ENCODE measurements at regions not wholly inside any gene's neighbourhood (a gene's known extent, or its start where the extent isn't known, plus 50 kb on each side); places are given as distances from the start of the nearest gene placed in this dataset.

DNA sequence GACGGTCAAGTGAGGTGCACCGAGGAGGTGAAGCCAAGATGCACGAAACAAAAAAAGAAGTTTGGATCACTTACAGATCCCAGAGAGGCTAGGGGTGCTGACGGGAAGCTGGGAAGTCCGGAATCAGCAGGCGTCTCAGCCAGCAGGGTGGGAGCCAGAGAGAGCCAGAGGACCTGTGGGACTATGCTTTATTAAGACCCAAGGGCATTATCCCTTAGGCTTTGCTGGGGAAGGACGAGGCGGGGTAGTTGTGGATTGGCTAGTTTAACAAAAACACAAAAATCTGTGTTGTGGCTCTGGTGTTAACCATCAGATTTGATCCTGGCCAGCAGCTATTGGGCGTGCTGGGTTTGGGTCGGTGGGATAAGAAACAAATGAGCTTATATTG lies 427.1 kb downstream of the DYNC2H1 start:
- no peaks in the 10 kb centered on the region for H3K9me3 ChIP-seq (replicated peaks; ENCODE audit: control insufficient read depth, insufficient read depth, low read length)
- CTCF ChIA-PET, result interaction anchor here (1.4 to 4.9 kb wide), 10 partner anchors 11 to 211 kb away, joined by 3 to 48 read pairs (median 5); no protein-coding TSS in a partner anchor
- FAIRE-seq (no peak), DNase-seq (ENCODE audit: low read depth, low spot score) (no peak)
- H3K27ac ChIP-seq (ENCODE audit: insufficient read depth, low read depth, low read length), result no peak overlapping the region
- POLR2A ChIA-PET, result no interaction called here
- TF ChIP-seq GATA2 (IDR thresholded peaks at IDR 0.05; ENCODE audit: insufficient read depth, insufficient read length, low read depth, low read length) (no peak), FOS (IDR thresholded peaks at IDR 0.05; ENCODE audit: borderline replicate concordance, insufficient read depth, low read length) (no peak), MYC (IDR thresholded peaks at IDR 0.05; ENCODE audit: low read depth, low read length) (no peak)
- no TSS peak for BruUV-seq (replicated peaks)
- no peak overlapping the region for H3K9ac ChIP-seq (replicated peaks; ENCODE audit: extremely low read depth, insufficient read depth, low read length)
- H3K9me1 ChIP-seq (replicated peaks; ENCODE audit: control insufficient read depth, extremely low read depth, insufficient read depth, low read length), result no peaks in the 10 kb centered on the region
- peaks cover 21% of the 10 kb centered on the region for H3K4me1 ChIP-seq (ENCODE audit: control insufficient read depth, extremely low read depth, insufficient read depth, low read length)
- no peaks in the 10 kb centered on the region for H3K27me3 ChIP-seq (ENCODE audit: control insufficient read depth in 2 of 2, insufficient read depth in 2 of 2, low read length in 2 of 2)
- no peak overlapping the region for H3K4me3 ChIP-seq (replicated peaks in 1 of 3; ENCODE audit: insufficient read depth in 1 of 3, low read depth in 1 of 3, low read length in 3 of 3)
- intact Hi-C loops (cut with micrococcal nuclease), result loop anchor here (5.0 to 10.0 kb wide), 3 partner anchors 334 to 732 kb away; no protein-coding TSS in a partner anchor
- no peak overlapping the region for H3K4me2 ChIP-seq (ENCODE audit: insufficient read depth, low read length)
- dilution Hi-C loops (cut with MboI; ENCODE audit: extremely low pct_ligation_motif_present, low sequenced_read_pairs), result no loop called here
- no peak overlapping the region for H2AFZ ChIP-seq (ENCODE audit: low read depth, low read length)
- H3K36me3 ChIP-seq (ENCODE audit: control insufficient read depth in 2 of 2, extremely low read depth in 1 of 2, insufficient read depth in 2 of 2, low read length in 2 of 2), result no peaks in the 10 kb centered on the region
- H3K79me2 ChIP-seq (ENCODE audit: control insufficient read depth, insufficient read depth, low read length), result no peaks in the 10 kb centered on the region
- H4K20me1 ChIP-seq (replicated peaks; ENCODE audit: control insufficient read depth, extremely low read depth, insufficient read depth, low read length), result no peaks in the 10 kb centered on the region

DNA sequence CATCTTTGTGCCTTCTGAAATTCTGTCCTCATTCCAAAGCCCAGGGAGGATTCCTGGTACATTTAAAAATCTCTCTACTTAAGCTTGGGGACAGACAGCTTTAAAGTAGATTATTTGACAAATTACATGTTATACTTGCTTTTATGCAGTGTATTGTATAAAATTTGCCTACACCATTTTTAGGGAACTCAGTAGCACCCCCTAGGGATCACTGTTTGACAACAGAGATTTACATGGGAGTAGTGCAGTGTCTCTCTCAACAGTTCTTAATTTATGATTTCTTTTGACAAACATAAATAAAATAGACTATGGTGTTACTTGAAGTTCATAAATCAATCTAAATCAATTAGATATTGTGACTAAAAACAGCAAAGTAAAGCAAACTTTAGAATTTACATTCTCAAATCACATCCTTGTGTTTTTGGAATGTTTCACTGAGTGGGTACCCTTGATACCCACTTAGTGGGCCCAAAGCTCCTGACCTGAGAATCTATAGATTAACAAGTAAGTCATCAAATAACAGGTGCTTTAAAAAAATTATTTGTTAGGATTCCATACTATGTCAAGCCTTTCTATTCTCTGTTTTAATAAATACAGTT lies 428.8 kb downstream of the DYNC2H1 start:
- Histone ChIP-seq H2AFZ (ENCODE audit: low read depth, low read length) (peak overlapping the region; percentile 94), H3K9me1 (replicated peaks; ENCODE audit: control insufficient read depth, extremely low read depth, insufficient read depth, low read length) (no peaks in the 10 kb centered on the region), H3K27me3 (ENCODE audit: control insufficient read depth in 2 of 2, insufficient read depth in 2 of 2, low read length in 2 of 2) (no peaks in the 10 kb centered on the region), H3K4me3 (replicated peaks in 1 of 3; ENCODE audit: insufficient read depth in 1 of 3, low read depth in 1 of 3, low read length in 3 of 3) (no peak overlapping the region), H3K79me2 (ENCODE audit: control insufficient read depth, insufficient read depth, low read length) (no peaks in the 10 kb centered on the region), H4K20me1 (replicated peaks; ENCODE audit: control insufficient read depth, extremely low read depth, insufficient read depth, low read length) (no peaks in the 10 kb centered on the region), H3K36me3 (ENCODE audit: control insufficient read depth in 2 of 2, extremely low read depth in 1 of 2, insufficient read depth in 2 of 2, low read length in 2 of 2) (no peaks in the 10 kb centered on the region), H3K27ac (ENCODE audit: insufficient read depth, low read depth, low read length) (no peak overlapping the region), H3K9ac (replicated peaks; ENCODE audit: extremely low read depth, insufficient read depth, low read length) (no peak overlapping the region), H3K9me3 (replicated peaks; ENCODE audit: control insufficient read depth, insufficient read depth, low read length) (no peaks in the 10 kb centered on the region), H3K4me1 (ENCODE audit: control insufficient read depth, extremely low read depth, insufficient read depth, low read length) (peaks cover 4% of the 10 kb centered on the region), H3K4me2 (ENCODE audit: insufficient read depth, low read length) (no peak overlapping the region)
- POLR2A ChIA-PET, result no interaction called here
- BruUV-seq (replicated peaks), result no TSS peak
- TF ChIP-seq, protein P1, sequence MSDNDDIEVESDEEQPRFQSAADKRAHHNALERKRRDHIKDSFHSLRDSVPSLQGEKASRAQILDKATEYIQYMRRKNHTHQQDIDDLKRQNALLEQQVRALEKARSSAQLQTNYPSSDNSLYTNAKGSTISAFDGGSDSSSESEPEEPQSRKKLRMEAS (IDR thresholded peaks at IDR 0.05; ENCODE audit: insufficient read depth, insufficient read length), result no peak
- TF ChIP-seq, protein P2, sequence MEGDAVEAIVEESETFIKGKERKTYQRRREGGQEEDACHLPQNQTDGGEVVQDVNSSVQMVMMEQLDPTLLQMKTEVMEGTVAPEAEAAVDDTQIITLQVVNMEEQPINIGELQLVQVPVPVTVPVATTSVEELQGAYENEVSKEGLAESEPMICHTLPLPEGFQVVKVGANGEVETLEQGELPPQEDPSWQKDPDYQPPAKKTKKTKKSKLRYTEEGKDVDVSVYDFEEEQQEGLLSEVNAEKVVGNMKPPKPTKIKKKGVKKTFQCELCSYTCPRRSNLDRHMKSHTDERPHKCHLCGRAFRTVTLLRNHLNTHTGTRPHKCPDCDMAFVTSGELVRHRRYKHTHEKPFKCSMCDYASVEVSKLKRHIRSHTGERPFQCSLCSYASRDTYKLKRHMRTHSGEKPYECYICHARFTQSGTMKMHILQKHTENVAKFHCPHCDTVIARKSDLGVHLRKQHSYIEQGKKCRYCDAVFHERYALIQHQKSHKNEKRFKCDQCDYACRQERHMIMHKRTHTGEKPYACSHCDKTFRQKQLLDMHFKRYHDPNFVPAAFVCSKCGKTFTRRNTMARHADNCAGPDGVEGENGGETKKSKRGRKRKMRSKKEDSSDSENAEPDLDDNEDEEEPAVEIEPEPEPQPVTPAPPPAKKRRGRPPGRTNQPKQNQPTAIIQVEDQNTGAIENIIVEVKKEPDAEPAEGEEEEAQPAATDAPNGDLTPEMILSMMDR (IDR thresholded peaks at IDR 0.05; ENCODE audit: extremely low read depth in 1 of 2, insufficient read depth in 1 of 2, low read depth in 1 of 2, low read length in 2 of 2), result peak; percentile 45 to 46
- DNase-seq (ENCODE audit: low read depth, low spot score), result peak; percentile 54
- intact Hi-C loops (cut with micrococcal nuclease) (loop anchor here (1.0 to 10.0 kb wide), 5 partner anchors 212 to 733 kb away; no protein-coding TSS in a partner anchor), dilution Hi-C loops (cut with MboI; ENCODE audit: extremely low pct_ligation_motif_present, low sequenced_read_pairs) (no loop called here)
- CTCF ChIA-PET, result interaction anchor here (0.9 to 4.9 kb wide), 29 partner anchors 7 to 429 kb away, joined by 3 to 48 read pairs (median 4); partner anchors contain the start of gene DYNC2H1
- no peak for FAIRE-seq
